ENCODE measurements at regions not wholly inside any gene's neighbourhood (a gene's known extent, or its start where the extent isn't known, plus 50 kb on each side); places are given as distances from the start of the nearest gene placed in this dataset.

DNA sequence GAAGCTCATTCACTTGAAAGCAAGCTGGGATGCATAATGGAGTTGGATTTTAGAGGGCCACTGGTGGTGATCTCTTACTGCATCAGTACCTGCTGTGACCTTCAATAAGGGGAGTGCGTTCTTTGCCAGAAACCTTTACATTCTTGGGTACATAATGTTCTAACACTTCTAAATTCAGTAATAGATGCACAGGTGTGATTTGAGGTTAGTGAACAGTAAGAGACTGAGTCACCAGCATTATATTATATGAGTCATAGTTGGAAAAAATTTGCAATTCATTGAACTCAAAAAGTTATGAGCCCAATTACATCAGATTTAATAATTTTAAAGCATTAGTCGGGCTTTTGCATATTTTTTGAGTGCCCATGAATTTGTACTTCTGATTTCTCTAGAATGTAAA lies 803.3 kb downstream of the ADCYAP1 start:
- DNase-seq (ENCODE audit: low read depth) = no peak
- TF ChIP-seq CTCF (IDR thresholded peaks at IDR 0.05; ENCODE audit: insufficient read depth, low read depth, low read length) = no peak

DNA sequence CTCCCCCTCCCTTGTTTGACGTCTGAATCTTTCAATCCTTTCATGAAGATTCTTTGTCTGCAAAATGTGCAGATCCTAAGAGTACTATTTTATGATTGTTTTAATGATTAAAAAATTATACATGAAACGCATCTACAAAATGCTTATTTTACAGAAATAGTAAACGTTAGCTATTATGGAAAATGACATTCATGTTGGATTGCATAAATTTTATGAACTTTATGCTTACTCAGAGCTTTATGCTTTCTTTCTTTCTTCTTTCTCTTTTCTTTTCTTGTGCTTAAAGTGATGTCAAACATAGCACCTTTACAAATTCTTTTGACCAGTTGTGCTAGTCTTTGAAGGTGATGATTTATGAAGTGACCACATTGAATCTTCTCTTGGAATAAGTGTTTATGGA lies 805.4 kb downstream of the ADCYAP1 start:
- H3K4me3 ChIP-seq (ENCODE audit: low read depth, low read length) = no peak overlapping the region
- no peak for DNase-seq (ENCODE audit: low read depth)
- TF ChIP-seq CTCF (IDR thresholded peaks at IDR 0.05; ENCODE audit: insufficient read depth, low read depth, low read length) = no peak

More for the DNA sequence above, 803.3 kb downstream of the ADCYAP1 start:
- H3K4me3 ChIP-seq (ENCODE audit: low read depth, low read length) = no peak overlapping the region

DNA sequence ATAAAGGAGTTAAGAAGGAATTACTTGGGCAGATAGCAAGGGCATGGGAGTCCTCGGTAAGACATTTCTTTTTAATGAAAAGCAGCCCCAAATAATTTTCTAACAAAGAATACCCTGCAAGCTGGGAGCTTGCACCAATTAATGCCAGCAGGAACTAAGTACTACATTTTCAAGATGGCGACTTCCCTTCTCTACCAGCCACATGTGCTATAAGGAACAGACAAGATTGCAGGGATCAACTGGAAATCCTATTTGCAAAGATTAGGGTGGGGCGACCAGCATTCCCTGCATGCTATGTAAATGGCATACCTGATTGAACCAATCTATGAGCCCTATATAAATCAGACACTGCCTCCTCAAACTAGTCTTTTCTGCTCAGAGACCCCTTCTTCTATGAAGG lies 827.5 kb downstream of the ADCYAP1 start:
- no peak for TF ChIP-seq CTCF (IDR thresholded peaks at IDR 0.05; ENCODE audit: insufficient read depth, low read depth, low read length)
- H3K4me3 ChIP-seq (ENCODE audit: low read depth, low read length) = no peak overlapping the region
- DNase-seq (ENCODE audit: low read depth) = no peak

- no peak overlapping the region for H3K4me3 ChIP-seq (ENCODE audit: low read depth, low read length)
- TF ChIP-seq CTCF (IDR thresholded peaks at IDR 0.05; ENCODE audit: insufficient read depth, low read depth, low read length) = no peak
- DNase-seq (ENCODE audit: low read depth) = no peak
Measured at GRCh38 chr18:1746131-1746530, 825.2 kb downstream of the METTL4 start.

DNA sequence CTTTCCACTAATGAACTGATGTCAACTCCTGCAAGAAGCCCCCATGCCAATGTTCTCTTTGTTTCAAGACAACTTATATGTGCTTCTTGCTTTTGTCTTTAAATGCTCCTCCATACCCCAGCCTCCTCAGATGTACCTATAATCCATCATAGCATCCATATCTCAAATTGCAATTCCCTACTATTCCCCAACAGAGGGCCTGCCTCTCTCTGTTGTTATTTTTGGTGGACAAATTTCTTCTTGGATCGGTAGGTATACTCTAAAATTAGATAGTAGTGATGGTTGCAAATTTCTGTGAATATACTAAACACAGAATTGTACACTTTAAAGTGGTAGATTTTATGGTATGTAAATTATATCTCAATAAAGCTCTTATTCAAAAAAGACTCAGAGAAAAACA lies 820.1 kb downstream of the METTL4 start:
- DNase-seq (ENCODE audit: low read depth) = no peak
- TF ChIP-seq CTCF (IDR thresholded peaks at IDR 0.05; ENCODE audit: insufficient read depth, low read depth, low read length) = no peak
- no peak overlapping the region for H3K4me3 ChIP-seq (ENCODE audit: low read depth, low read length)

GRCh38 chr18:1760901-1761300 lies 810.4 kb downstream of the METTL4 start:
- no peak overlapping the region for H3K4me3 ChIP-seq (ENCODE audit: low read depth, low read length)
- TF ChIP-seq CTCF (IDR thresholded peaks at IDR 0.05; ENCODE audit: insufficient read depth, low read depth, low read length) = no peak
- no peak for DNase-seq (ENCODE audit: low read depth)

DNA sequence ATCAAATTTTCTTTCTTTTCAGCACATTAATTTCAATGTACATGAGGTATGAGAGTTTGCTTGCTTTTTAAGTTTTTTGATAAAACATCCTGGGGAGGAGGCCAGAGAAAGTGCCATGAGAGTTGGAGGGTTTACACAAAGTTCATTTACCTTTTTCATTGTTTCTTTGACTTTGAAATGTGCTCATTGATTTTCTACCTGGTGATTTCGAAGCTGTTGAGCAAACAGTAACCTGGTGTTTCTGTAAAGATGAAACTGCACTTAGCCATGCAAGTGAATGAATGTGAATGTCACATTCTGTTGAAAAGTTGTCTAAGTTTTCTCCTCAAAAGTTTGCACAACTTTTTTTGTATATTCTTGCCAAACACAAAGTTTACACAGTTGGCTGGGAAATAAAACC lies 797.0 kb downstream of the METTL4 start:
- no peak for TF ChIP-seq CTCF (IDR thresholded peaks at IDR 0.05; ENCODE audit: insufficient read depth, low read depth, low read length)

More for the DNA sequence above, 797.0 kb downstream of the METTL4 start:
- H3K4me3 ChIP-seq (ENCODE audit: low read depth, low read length) = no peak overlapping the region
- no peak for DNase-seq (ENCODE audit: low read depth)

Data from fibroblast of villous mesenchyme (primary cell).